ENCODE measurements at regions not wholly inside any gene's neighbourhood (a gene's known extent, or its start where the extent isn't known, plus 50 kb on each side); places are given as distances from the start of the nearest gene placed in this dataset.

- H3K27ac Mint-ChIP-seq: no peak overlapping the region
- TF ChIP-seq, protein P1, sequence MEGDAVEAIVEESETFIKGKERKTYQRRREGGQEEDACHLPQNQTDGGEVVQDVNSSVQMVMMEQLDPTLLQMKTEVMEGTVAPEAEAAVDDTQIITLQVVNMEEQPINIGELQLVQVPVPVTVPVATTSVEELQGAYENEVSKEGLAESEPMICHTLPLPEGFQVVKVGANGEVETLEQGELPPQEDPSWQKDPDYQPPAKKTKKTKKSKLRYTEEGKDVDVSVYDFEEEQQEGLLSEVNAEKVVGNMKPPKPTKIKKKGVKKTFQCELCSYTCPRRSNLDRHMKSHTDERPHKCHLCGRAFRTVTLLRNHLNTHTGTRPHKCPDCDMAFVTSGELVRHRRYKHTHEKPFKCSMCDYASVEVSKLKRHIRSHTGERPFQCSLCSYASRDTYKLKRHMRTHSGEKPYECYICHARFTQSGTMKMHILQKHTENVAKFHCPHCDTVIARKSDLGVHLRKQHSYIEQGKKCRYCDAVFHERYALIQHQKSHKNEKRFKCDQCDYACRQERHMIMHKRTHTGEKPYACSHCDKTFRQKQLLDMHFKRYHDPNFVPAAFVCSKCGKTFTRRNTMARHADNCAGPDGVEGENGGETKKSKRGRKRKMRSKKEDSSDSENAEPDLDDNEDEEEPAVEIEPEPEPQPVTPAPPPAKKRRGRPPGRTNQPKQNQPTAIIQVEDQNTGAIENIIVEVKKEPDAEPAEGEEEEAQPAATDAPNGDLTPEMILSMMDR (IDR thresholded peaks at IDR 0.05): no peak
- peaks cover 10 to 19% (median 14%) of the 10 kb centered on the region in 7 donors for H3K9me3 Mint-ChIP-seq
- H3K36me3 Mint-ChIP-seq: no peaks in the 10 kb centered on the region
- no peaks in the 10 kb centered on the region for H3K4me1 Mint-ChIP-seq
- Histone ChIP-seq H3K4me2 (replicated peaks; ENCODE audit: extremely low read depth, low read length, poor library complexity, severe bottlenecking) (no peak overlapping the region), H3K27me3 (ENCODE audit: control insufficient read depth in 2 of 2, insufficient read depth in 2 of 2, low read length in 2 of 2) (no peaks in the 10 kb centered on the region), H3K36me3 (replicated peaks in 1 of 2; ENCODE audit: control insufficient read depth in 1 of 2, insufficient read depth in 2 of 2, low read length in 2 of 2) (no peaks in the 10 kb centered on the region), H3K27ac (ENCODE audit: low read depth in 1 of 2, low read length in 2 of 2) (no peak overlapping the region), H3K79me2 (ENCODE audit: insufficient read depth, low read length) (no peaks in the 10 kb centered on the region), H3K4me1 (ENCODE audit: control insufficient read depth in 1 of 2, insufficient read depth in 2 of 2, low read length in 2 of 2) (no peaks in the 10 kb centered on the region), H4K20me1 (ENCODE audit: insufficient read depth, low read length) (no peaks in the 10 kb centered on the region), H3K4me3 (replicated peaks in 1 of 3; ENCODE audit: low read depth in 2 of 3, low read length in 3 of 3) (no peak overlapping the region), H3K9me3 (replicated peaks in 1 of 2; ENCODE audit: control insufficient read depth in 1 of 2, insufficient read depth in 1 of 2, low read length in 2 of 2) (peaks cover 0 to 12% of the 10 kb centered on the region in 2 donors), H2AFZ (ENCODE audit: insufficient read depth, low read depth, low read length, poor library complexity, severe bottlenecking) (no peak overlapping the region), H3K9ac (ENCODE audit: insufficient read depth, low read length, poor library complexity, severe bottlenecking) (no peak overlapping the region)
- peaks cover 0 to 6% (median 1%) of the 10 kb centered on the region in 3 donors for H3K27me3 Mint-ChIP-seq (ENCODE audit: low read depth in 3 of 3)
- intact Hi-C loops (cut with micrococcal nuclease): no loop called here
- no peak overlapping the region for H3K4me3 Mint-ChIP-seq
- no peak for DNase-seq
- WGBS (ENCODE audit: insufficient coverage): no CpG with 5 or more reads among the region's 2 CpGs
These were observed 108.2 kb downstream of the EOMES start for GRCh38 chr3:27613846-27614500.

DNA sequence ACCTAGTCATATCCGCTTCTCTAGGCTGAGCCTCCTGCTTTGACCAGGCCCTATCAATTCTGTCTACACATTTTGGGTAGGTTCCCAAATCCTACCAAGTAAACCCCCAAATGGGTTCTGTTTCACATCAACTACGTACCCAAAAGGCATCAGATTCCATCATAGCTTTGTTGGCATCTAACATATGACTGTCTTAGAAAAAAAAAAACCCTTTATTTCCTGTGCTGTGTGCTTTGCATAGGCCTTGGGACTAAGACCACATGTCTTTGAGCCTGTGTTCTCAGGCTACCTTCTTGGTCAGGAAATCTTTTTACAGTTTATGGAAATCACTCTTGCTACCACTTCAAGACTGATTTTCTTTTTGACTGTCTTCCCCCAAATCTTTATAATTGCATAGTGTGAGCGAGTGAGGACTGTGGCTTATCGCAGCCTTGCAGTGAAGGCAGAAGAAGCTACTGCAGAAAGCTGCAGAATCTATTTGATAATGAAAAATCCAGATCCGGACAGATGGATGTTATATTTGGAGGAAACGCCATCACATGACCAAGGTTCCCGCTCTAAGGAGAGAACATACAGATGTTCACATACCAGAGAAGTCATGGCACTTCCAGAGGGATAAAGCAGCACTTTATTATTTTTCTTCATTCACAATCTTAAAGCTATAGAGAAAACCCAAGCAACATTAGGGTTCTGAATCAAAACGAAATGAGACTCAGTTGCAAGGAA is 111.2 kb downstream of the EOMES start:
- peaks cover 1 to 5% (median 1%) of the 10 kb centered on the region in 3 donors for H3K27me3 Mint-ChIP-seq (ENCODE audit: low read depth in 3 of 3)
- H4K20me1 ChIP-seq (ENCODE audit: insufficient read depth, low read length): no peaks in the 10 kb centered on the region
- intact Hi-C loops (cut with micrococcal nuclease): no loop called here
- H3K4me3 ChIP-seq (replicated peaks in 1 of 3; ENCODE audit: low read depth in 2 of 3, low read length in 3 of 3): no peak overlapping the region
- no peaks in the 10 kb centered on the region for H3K79me2 ChIP-seq (ENCODE audit: insufficient read depth, low read length)
- peaks cover 10 to 19% (median 14%) of the 10 kb centered on the region in 7 donors for H3K9me3 Mint-ChIP-seq
- peaks cover 16% of the 10 kb centered on the region for H3K4me1 Mint-ChIP-seq
- no peak overlapping the region for H3K27ac Mint-ChIP-seq
- TF ChIP-seq, protein P1 (IDR thresholded peaks at IDR 0.05): no peak
- H3K36me3 ChIP-seq (replicated peaks in 1 of 2; ENCODE audit: control insufficient read depth in 1 of 2, insufficient read depth in 2 of 2, low read length in 2 of 2): no peaks in the 10 kb centered on the region
- H3K4me3 Mint-ChIP-seq: no peak overlapping the region
- H3K27me3 ChIP-seq (ENCODE audit: control insufficient read depth in 2 of 2, insufficient read depth in 2 of 2, low read length in 2 of 2): no peaks in the 10 kb centered on the region
- no peaks in the 10 kb centered on the region for H3K36me3 Mint-ChIP-seq
- H2AFZ ChIP-seq (ENCODE audit: insufficient read depth, low read depth, low read length, poor library complexity, severe bottlenecking): no peak overlapping the region
- no peak overlapping the region for H3K4me2 ChIP-seq (replicated peaks; ENCODE audit: extremely low read depth, low read length, poor library complexity, severe bottlenecking)
- WGBS (ENCODE audit: insufficient coverage): 100% methylated on average over 2 of the region's 8 CpGs
- H3K27ac ChIP-seq (ENCODE audit: low read depth in 1 of 2, low read length in 2 of 2): no peak overlapping the region
- no peak overlapping the region for H3K9ac ChIP-seq (ENCODE audit: insufficient read depth, low read length, poor library complexity, severe bottlenecking)
- H3K9me3 ChIP-seq (replicated peaks in 1 of 2; ENCODE audit: control insufficient read depth in 1 of 2, insufficient read depth in 1 of 2, low read length in 2 of 2): peaks cover 0 to 12% of the 10 kb centered on the region in 2 donors
- no peak for DNase-seq
- peaks cover 13 to 14% of the 10 kb centered on the region in 2 donors for H3K4me1 ChIP-seq (ENCODE audit: control insufficient read depth in 1 of 2, insufficient read depth in 2 of 2, low read length in 2 of 2)
